ENCODE measurements at regions not wholly inside any gene's neighbourhood (a gene's known extent, or its start where the extent isn't known, plus 50 kb on each side); places are given as distances from the start of the nearest gene placed in this dataset.

GRCh38 chr7:33736521-33737221 lies 168.7 kb upstream of the BMPER start:
- no peaks in the 10 kb centered on the region for H3K4me1 ChIP-seq (ENCODE audit: control insufficient read depth, insufficient read depth, low read length)
- no peaks in the 10 kb centered on the region for H3K36me3 ChIP-seq (ENCODE audit: control insufficient read depth, insufficient read depth, low read length)
- no peak overlapping the region for H3K4me3 ChIP-seq (ENCODE audit: insufficient read depth, low read depth, low read length)
- WGBS, 2 experiments = 94 to 95% methylated on average over 6 of the region's 6 CpGs
- no peak overlapping the region for H3K27ac ChIP-seq (ENCODE audit: insufficient read depth, low read depth, low read length, poor library complexity, severe bottlenecking)
- no peaks in the 10 kb centered on the region for H3K27me3 ChIP-seq (ENCODE audit: control insufficient read depth, insufficient read depth, low read length, poor library complexity, severe bottlenecking)
- H3K9me3 ChIP-seq (ENCODE audit: control insufficient read depth, low read length) = no peaks in the 10 kb centered on the region

GRCh38 chr7:33738260-33738935 lies 166.9 kb upstream of the BMPER start:
- H3K4me3 ChIP-seq (ENCODE audit: insufficient read depth, low read depth, low read length) = no peak overlapping the region
- H3K9me3 ChIP-seq (ENCODE audit: control insufficient read depth, low read length) = no peaks in the 10 kb centered on the region
- H3K27ac ChIP-seq (ENCODE audit: insufficient read depth, low read depth, low read length, poor library complexity, severe bottlenecking) = no peak overlapping the region
- H3K36me3 ChIP-seq (ENCODE audit: control insufficient read depth, insufficient read depth, low read length) = no peaks in the 10 kb centered on the region
- H3K4me1 ChIP-seq (ENCODE audit: control insufficient read depth, insufficient read depth, low read length) = no peaks in the 10 kb centered on the region
- WGBS, 2 experiments = 83 to 94% methylated on average over 3 of the region's 3 CpGs
- H3K27me3 ChIP-seq (ENCODE audit: control insufficient read depth, insufficient read depth, low read length, poor library complexity, severe bottlenecking) = no peaks in the 10 kb centered on the region

- Histone ChIP-seq H3K27ac (ENCODE audit: insufficient read depth, low read depth, low read length, poor library complexity, severe bottlenecking) (no peak overlapping the region), H3K9me3 (ENCODE audit: control insufficient read depth, low read length) (no peaks in the 10 kb centered on the region), H3K4me3 (ENCODE audit: insufficient read depth, low read depth, low read length) (no peak overlapping the region), H3K27me3 (ENCODE audit: control insufficient read depth, insufficient read depth, low read length, poor library complexity, severe bottlenecking) (no peaks in the 10 kb centered on the region), H3K36me3 (ENCODE audit: control insufficient read depth, insufficient read depth, low read length) (no peaks in the 10 kb centered on the region), H3K4me1 (ENCODE audit: control insufficient read depth, insufficient read depth, low read length) (no peaks in the 10 kb centered on the region)
- 87 to 91% methylated on average over 4 of the region's 4 CpGs for WGBS, 2 experiments
These were observed 166.1 kb upstream of the BMPER start for GRCh38 chr7:33739286-33739685.

- no peaks in the 10 kb centered on the region for H3K36me3 ChIP-seq (ENCODE audit: control insufficient read depth, insufficient read depth, low read length)
- H3K9me3 ChIP-seq (ENCODE audit: control insufficient read depth, low read length) = no peaks in the 10 kb centered on the region
- no peaks in the 10 kb centered on the region for H3K4me1 ChIP-seq (ENCODE audit: control insufficient read depth, insufficient read depth, low read length)
- no peaks in the 10 kb centered on the region for H3K27me3 ChIP-seq (ENCODE audit: control insufficient read depth, insufficient read depth, low read length, poor library complexity, severe bottlenecking)
- no peak overlapping the region for H3K27ac ChIP-seq (ENCODE audit: insufficient read depth, low read depth, low read length, poor library complexity, severe bottlenecking)
- H3K4me3 ChIP-seq (ENCODE audit: insufficient read depth, low read depth, low read length) = no peak overlapping the region
- WGBS, 2 experiments = 89 to 96% methylated on average over 6 of the region's 6 CpGs
These were observed 162.8 kb upstream of the BMPER start for GRCh38 chr7:33742521-33742920.

- Histone ChIP-seq H3K27me3 (ENCODE audit: control insufficient read depth, insufficient read depth, low read length, poor library complexity, severe bottlenecking) (no peaks in the 10 kb centered on the region), H3K9me3 (ENCODE audit: control insufficient read depth, low read length) (no peaks in the 10 kb centered on the region), H3K4me3 (ENCODE audit: insufficient read depth, low read depth, low read length) (no peak overlapping the region), H3K27ac (ENCODE audit: insufficient read depth, low read depth, low read length, poor library complexity, severe bottlenecking) (no peak overlapping the region), H3K36me3 (ENCODE audit: control insufficient read depth, insufficient read depth, low read length) (no peaks in the 10 kb centered on the region), H3K4me1 (ENCODE audit: control insufficient read depth, insufficient read depth, low read length) (no peaks in the 10 kb centered on the region)
- WGBS, 2 experiments = 93 to 95% methylated on average over 4 of the region's 4 CpGs
These were observed 162.2 kb upstream of the BMPER start for GRCh38 chr7:33742999-33743587.

GRCh38 chr7:33743594-33743993 lies 161.7 kb upstream of the BMPER start:
- Histone ChIP-seq H3K4me3 (ENCODE audit: insufficient read depth, low read depth, low read length) (no peak overlapping the region), H3K4me1 (ENCODE audit: control insufficient read depth, insufficient read depth, low read length) (no peaks in the 10 kb centered on the region), H3K27ac (ENCODE audit: insufficient read depth, low read depth, low read length, poor library complexity, severe bottlenecking) (no peak overlapping the region), H3K9me3 (ENCODE audit: control insufficient read depth, low read length) (no peaks in the 10 kb centered on the region), H3K36me3 (ENCODE audit: control insufficient read depth, insufficient read depth, low read length) (no peaks in the 10 kb centered on the region), H3K27me3 (ENCODE audit: control insufficient read depth, insufficient read depth, low read length, poor library complexity, severe bottlenecking) (no peaks in the 10 kb centered on the region)
- 91 to 93% methylated on average over 5 of the region's 5 CpGs for WGBS, 2 experiments

- H3K4me3 ChIP-seq (ENCODE audit: insufficient read depth, low read depth, low read length) = no peak overlapping the region
- no peaks in the 10 kb centered on the region for H3K36me3 ChIP-seq (ENCODE audit: control insufficient read depth, insufficient read depth, low read length)
- H3K9me3 ChIP-seq (ENCODE audit: control insufficient read depth, low read length) = no peaks in the 10 kb centered on the region
- no peaks in the 10 kb centered on the region for H3K4me1 ChIP-seq (ENCODE audit: control insufficient read depth, insufficient read depth, low read length)
- no peak overlapping the region for H3K27ac ChIP-seq (ENCODE audit: insufficient read depth, low read depth, low read length, poor library complexity, severe bottlenecking)
- 88 to 92% methylated on average over 3 of the region's 3 CpGs for WGBS, 2 experiments
- H3K27me3 ChIP-seq (ENCODE audit: control insufficient read depth, insufficient read depth, low read length, poor library complexity, severe bottlenecking) = no peaks in the 10 kb centered on the region
These were observed 160.9 kb upstream of the BMPER start for GRCh38 chr7:33744293-33745075.

- no peak overlapping the region for H3K4me3 ChIP-seq (ENCODE audit: insufficient read depth, low read depth, low read length)
- H3K36me3 ChIP-seq (ENCODE audit: control insufficient read depth, insufficient read depth, low read length) = no peaks in the 10 kb centered on the region
- no peaks in the 10 kb centered on the region for H3K9me3 ChIP-seq (ENCODE audit: control insufficient read depth, low read length)
- WGBS, 2 experiments = 83 to 87% methylated on average over 2 to 3 of the region's 3 CpGs
- no peaks in the 10 kb centered on the region for H3K4me1 ChIP-seq (ENCODE audit: control insufficient read depth, insufficient read depth, low read length)
- H3K27me3 ChIP-seq (ENCODE audit: control insufficient read depth, insufficient read depth, low read length, poor library complexity, severe bottlenecking) = no peaks in the 10 kb centered on the region
- H3K27ac ChIP-seq (ENCODE audit: insufficient read depth, low read depth, low read length, poor library complexity, severe bottlenecking) = no peak overlapping the region
These were observed 159.4 kb upstream of the BMPER start for GRCh38 chr7:33745934-33746333.

- Histone ChIP-seq H3K9me3 (ENCODE audit: control insufficient read depth, low read length) (no peaks in the 10 kb centered on the region), H3K4me1 (ENCODE audit: control insufficient read depth, insufficient read depth, low read length) (no peaks in the 10 kb centered on the region), H3K36me3 (ENCODE audit: control insufficient read depth, insufficient read depth, low read length) (no peaks in the 10 kb centered on the region), H3K4me3 (ENCODE audit: insufficient read depth, low read depth, low read length) (no peak overlapping the region), H3K27me3 (ENCODE audit: control insufficient read depth, insufficient read depth, low read length, poor library complexity, severe bottlenecking) (no peaks in the 10 kb centered on the region), H3K27ac (ENCODE audit: insufficient read depth, low read depth, low read length, poor library complexity, severe bottlenecking) (no peak overlapping the region)
- WGBS, 2 experiments = 82 to 85% methylated on average over 6 of the region's 7 CpGs
These were observed 156.5 kb upstream of the BMPER start for GRCh38 chr7:33748793-33749192.

- no peak overlapping the region for H3K27ac ChIP-seq (ENCODE audit: insufficient read depth, low read depth, low read length, poor library complexity, severe bottlenecking)
- H3K4me3 ChIP-seq (ENCODE audit: insufficient read depth, low read depth, low read length) = no peak overlapping the region
- WGBS, 2 experiments = 90 to 92% methylated on average over 1 of the region's 1 CpG
- no peaks in the 10 kb centered on the region for H3K36me3 ChIP-seq (ENCODE audit: control insufficient read depth, insufficient read depth, low read length)
- no peaks in the 10 kb centered on the region for H3K9me3 ChIP-seq (ENCODE audit: control insufficient read depth, low read length)
- peaks cover 4% of the 10 kb centered on the region for H3K4me1 ChIP-seq (ENCODE audit: control insufficient read depth, insufficient read depth, low read length)
- no peaks in the 10 kb centered on the region for H3K27me3 ChIP-seq (ENCODE audit: control insufficient read depth, insufficient read depth, low read length, poor library complexity, severe bottlenecking)
These were observed 155.2 kb upstream of the BMPER start for GRCh38 chr7:33750177-33750576.

Data from ectodermal cell (in vitro differentiated cells).